Right hindlimb (tissue), 1 donor: ENCODE measurements at regions not wholly inside any gene's neighbourhood (a gene's known extent, or its start where the extent isn't known, plus 50 kb on each side); places are given as distances from the start of the nearest gene placed in this dataset.

Experiments used
- DNase-seq: peaks from one replicate; pipeline ENCODE4 v3.0.0-alpha.2; 2018

GRCh38 chr6:138550346-138550767, 51.1 kb upstream of the NHSL1 start:
- no peak for DNase-seq

GRCh38 chr6:138554146-138554545, 54.9 kb upstream of the NHSL1 start:
- DNase-seq, result no peak

DNA sequence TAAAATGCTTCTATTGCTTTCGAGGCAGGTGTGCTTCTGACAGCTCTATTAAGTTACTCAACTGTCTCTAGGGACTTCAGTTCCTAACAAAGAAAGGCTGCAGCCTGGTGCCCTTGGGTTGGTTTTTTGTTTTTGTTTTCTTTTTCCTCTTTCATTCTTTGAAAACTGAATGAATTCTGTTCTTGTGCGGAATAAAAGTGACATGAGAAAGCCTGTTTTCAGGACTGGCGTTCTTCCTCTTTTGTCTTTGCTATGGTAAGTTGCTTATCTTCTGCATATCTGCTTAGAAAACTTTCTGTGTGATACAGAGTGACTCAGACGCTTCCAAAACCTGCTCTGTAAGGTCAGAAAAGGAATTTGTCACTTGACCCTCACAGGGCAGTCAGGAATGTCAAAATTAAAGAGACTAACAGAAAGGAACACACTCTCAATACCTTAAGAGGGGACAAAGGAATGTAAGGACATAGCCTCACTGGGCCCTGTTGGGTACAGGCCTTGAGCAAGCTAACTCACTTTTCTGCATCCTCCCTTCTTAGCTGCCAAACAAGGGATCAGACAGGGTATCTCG, 56.2 kb upstream of the NHSL1 start:
- no peak for DNase-seq

- DNase-seq, result no peak
Measured at GRCh38 chr6:138557147-138557546, 57.9 kb upstream of the NHSL1 start.

GRCh38 chr6:138559143-138559542, 59.8 kb upstream of the NHSL1 start:
- no peak for DNase-seq

DNA sequence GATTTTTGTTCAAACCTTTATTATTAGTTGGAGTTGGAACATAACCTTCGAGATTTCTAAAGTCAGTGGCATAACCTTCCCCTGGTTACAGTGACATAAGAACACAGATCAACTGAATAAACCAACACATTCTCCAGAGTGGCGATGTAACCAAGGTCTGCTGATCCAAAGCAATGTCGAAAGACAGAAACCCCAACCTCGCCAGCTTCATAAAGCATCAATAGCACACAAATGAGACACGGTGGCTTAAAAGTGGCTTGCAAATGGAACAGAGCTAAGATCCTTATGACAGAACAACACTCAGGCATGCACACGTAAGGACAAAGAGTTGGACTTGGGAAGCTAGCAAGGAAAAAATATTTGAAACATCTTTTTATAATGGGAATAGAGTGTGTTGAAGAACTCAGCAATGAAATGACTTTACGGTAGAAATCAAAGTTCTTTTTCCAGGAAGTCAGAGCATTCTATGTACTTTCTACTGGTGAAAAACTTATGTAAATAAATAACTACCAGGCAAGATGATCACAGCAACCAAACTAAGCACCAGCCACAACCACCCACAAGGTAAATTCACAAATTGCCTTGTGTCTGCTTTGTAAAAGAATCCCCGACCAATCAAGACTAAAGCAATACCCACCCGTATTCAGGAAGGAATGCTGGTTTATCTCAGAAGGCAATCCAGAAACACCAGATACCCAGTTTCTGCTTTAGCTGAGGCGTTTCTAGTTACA, 61.0 kb upstream of the NHSL1 start:
- no peak for DNase-seq

GRCh38 chr6:138562691-138563090, 63.4 kb upstream of the NHSL1 start:
- DNase-seq, result no peak

DNA sequence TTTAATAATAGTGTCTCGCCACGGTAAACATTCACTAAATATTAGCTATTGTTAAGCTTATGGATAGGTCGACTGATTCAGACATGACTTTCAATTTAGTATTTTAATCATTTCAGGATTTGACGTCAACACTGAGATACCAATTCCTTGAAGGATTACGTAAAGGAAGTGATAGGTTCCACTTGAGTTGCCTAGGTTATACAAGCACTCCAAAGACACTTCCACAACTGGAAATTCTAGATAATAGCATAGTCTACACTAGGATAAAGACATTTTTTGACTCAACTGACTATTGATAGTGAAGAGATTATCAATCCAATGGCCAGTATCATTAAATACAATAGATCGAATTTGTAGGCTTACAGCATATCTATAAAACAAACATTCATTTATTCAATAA, 63.9 kb upstream of the NHSL1 start:
- DNase-seq, result no peak

GRCh38 chr6:138563650-138564049, 64.4 kb upstream of the NHSL1 start:
- DNase-seq, result no peak

- no peak for DNase-seq
Measured at GRCh38 chr6:138564170-138564721, 65.0 kb upstream of the NHSL1 start.

DNA sequence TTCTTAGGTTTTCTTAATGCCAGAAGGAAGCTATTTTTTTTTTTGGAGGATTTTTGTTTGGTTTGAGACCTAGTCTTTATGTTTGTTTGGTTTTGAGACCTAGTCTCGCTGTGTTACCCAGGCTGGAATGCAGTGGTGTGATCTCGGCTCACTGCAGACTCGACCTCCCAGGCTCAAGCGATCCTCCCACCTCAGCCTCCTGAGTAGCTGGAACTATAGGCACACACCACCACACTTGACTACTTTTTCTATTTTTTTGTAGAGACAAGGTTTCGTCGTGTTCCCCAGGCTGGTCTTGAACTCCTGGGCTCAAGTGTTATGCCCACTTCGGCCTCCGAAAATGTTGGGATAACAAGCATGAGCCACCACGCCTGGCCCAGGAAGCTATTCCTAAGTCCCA, 67.8 kb upstream of the NHSL1 start:
- DNase-seq, result no peak

GRCh38 chr6:138568997-138569396, 69.7 kb upstream of the NHSL1 start:
- DNase-seq, result no peak

- no peak for DNase-seq
Measured at GRCh38 chr6:138569554-138569953, 70.3 kb upstream of the NHSL1 start.

DNA sequence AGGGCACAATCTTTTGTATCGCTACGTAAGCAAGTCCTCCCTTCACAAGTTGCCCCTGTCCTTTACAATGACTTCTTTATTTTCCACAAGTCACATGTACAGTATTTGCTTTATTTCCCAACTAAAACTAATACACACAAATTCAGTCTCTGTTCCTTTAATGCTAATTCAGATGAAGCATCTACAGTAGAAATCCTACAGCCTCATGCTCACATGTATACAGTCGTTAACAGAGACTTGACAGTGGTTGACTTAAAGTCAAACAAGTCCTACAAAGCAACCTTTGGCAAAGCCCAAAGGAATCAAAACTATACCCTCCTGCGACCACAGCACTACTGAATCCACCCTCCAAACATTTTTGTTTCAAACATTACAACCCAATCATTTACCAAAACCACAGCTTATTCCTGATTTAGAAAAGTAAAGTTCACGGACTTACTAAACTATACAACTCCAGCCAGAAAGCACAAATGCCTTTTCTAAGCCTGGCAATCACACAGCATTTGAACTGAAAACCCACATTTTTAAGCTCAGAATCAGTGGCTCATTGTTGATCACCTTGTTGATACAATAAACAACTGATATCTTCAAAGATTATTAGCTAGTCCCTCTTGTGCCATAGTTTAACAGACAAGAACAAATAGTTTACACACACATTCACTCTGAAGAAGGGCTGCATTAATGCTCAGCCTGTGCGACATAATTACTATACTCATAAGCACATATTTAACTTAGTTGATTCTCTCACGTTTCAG, 70.9 kb upstream of the NHSL1 start:
- DNase-seq, result no peak

- DNase-seq, result no peak
Measured at GRCh38 chr6:138570725-138571029, 71.4 kb upstream of the NHSL1 start.

- DNase-seq, result no peak
Measured at GRCh38 chr6:138571181-138571580, 71.9 kb upstream of the NHSL1 start.

DNA sequence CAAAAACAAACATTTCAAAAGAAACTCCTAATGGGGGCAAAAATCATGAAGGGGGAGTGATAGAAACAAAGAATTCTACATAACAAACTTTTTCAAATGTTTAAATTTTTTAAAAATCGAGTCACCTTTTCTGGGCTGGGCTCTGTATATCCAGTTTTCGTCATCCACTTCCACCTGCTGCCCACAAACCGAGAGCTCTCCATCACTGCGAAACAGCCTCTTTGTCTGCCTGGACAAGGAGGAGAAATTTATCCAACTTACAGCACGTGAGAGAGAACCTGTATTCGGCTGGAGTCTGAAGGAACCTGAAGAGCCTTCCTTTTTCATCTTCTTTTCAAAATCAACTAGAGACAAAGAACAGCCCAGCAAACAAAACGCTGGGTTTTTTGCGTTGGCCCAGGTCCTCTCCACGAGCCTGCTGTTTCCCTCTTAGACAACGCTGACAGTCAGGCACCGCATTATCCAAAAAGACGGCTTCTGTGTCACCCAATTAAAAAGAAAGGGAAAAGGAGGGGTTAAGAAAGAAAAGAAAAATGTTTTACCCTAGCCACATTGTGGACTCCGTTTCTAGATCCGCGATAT, 72.4 kb upstream of the NHSL1 start:
- no peak for DNase-seq

DNA sequence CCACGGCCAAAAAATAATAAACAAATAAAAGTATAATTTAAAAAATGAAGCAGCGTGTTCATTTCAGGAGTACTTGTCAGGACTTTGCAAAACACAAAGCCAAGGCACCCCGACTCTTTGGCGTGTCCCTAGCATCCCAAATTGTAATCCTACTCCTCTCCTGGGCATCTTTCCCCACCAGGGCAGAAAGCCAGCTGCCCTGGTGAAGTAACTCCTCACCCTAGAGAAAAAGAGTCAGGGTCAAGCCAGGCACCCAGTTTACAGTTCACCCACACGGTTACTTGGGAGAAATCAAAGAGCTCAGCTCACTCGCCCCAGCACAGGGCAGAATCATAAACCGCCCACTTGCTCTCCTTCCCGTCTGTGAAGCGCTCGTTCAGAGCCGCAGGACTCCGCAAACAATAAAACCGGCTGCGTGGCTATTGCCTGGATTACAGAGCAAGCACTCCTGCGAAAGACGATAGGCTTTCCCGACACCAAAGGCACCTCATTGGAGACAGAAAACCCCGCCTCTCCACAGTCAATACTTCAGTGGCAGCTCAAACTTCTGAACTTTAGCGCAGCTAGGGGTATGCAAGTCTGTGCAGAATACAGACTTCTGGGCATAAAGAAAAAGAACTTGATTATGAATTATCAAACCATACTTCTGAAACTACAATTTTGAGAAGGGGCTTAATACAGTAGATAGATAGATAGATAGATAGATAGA, 73.0 kb upstream of the NHSL1 start:
- DNase-seq, result peak; percentile 85

DNA sequence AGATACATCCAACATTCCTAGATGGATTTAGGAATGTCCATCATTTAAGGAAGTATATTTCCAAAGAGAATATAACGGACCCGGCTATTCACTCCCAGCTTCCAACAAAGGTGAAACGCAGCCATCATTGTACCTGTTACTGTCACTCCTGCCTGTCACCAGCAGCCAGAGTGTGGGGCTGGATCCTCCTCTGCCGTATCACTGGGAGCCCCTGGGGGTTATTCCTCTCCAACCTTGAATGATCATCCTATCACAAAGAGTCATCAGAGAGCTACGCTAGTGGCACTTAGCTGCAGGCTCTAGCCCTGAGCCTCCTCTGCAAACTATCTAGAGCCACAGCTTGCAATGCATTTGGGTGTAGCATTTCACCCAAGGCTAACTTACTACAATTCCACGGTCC, 73.6 kb upstream of the NHSL1 start:
- no peak for DNase-seq

GRCh38 chr6:138575257-138575656, 76.0 kb upstream of the NHSL1 start:
- no peak for DNase-seq

GRCh38 chr6:138576313-138576712, 77.0 kb upstream of the NHSL1 start:
- no peak for DNase-seq

DNA sequence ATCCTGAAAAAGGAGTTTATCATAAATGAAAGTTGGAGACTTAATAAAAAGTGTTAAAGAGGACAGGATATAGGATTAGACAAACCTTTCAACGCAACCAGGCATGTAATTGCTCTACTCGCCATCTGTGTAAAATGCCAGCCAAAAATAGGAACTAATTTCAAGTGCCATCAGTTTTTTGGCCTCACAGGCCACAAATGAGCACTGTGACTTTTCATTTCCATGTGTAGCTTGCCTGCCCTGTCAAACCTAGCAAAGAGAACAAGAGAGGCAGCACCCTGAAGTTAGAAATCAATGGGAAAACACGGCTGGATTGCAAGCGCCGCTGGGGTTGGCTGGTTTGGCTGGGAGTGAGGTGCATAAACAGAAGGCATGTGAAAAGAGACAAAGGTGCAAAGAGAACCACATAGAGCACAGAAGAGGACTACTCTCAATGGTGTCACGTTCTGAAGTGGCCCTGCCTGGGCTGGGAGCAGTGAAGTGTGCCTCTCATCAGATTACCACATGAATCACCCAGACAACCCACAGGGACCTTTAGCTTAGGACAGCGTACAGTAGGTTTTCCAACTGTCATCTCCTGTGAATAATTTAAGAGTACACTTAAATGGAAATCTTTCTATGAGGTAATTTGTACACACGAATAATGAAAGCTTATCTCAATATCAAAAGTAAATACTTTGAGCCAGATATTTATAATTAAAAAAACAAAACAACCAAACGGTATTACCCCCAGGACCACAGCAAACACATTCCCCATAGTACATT, 78.0 kb upstream of the NHSL1 start:
- DNase-seq, result no peak
